Transverse colon (tissue), 4 donors: ENCODE measurements at regions not wholly inside any gene's neighbourhood (a gene's known extent, or its start where the extent isn't known, plus 50 kb on each side); places are given as distances from the start of the nearest gene placed in this dataset.

Source experiments
- DNase-seq: peaks from one replicate; pipeline ENCODE4 v3.0.0-alpha.2; 2019
- H3K27ac ChIP-seq, 4 donors: fragments of 200-600 bp; sonication (generic); 2 replicates each; pipeline ENCODE4 v1.5.1; 2016 to 2018; ENCODE audit warnings: inconsistent platforms in 4 of 4
- H3K27me3 ChIP-seq: fragments of 200-600 bp; sonication (generic); 2 replicates; pipeline ENCODE4 v1.5.1; 2017; ENCODE audit warnings: inconsistent platforms
- H3K36me3 ChIP-seq, 4 donors: fragments of 200-600 bp; sonication (generic); 2 replicates each; pipeline ENCODE4 v1.5.1; 2017 to 2019; ENCODE audit warnings: inconsistent platforms in 4 of 4
- H3K4me1 ChIP-seq, 4 donors: fragments of 200-600 bp; sonication (generic); 2 replicates each; pipeline ENCODE4 v1.5.1; 2017 to 2020; ENCODE audit warnings: inconsistent platforms in 4 of 4
- H3K4me3 ChIP-seq, 4 donors: fragments of 200-600 bp; sonication (generic); 1 replicate in 1 of 4; 2 replicates in 3 of 4; pipeline versions ENCODE4 v1.5.1 to v1.6.1; 2017 to 2019; ENCODE audit warnings: inconsistent platforms in 4 of 4
- H3K9me3 ChIP-seq, 2 donors: fragments of 200-600 bp; sonication (generic); 2 replicates each; pipeline ENCODE4 v1.5.1; 2017 to 2019; ENCODE audit warnings: inconsistent platforms in 2 of 2
- CTCF ChIP-seq, 5 experiments: fragments of 200-600 bp in 3 of 5; fragments of 450-650 bp in 2 of 5; sonication (generic) in 3 of 5; IDR thresholded peaks; 1 replicate in 2 of 5; 2 replicates in 3 of 5; pipeline ENCODE4 v1.5.1; 2016 to 2017; ENCODE audit warnings: antibody characterized with exemption in 5 of 5, inconsistent platforms in 3 of 5, mild to moderate bottlenecking in 2 of 5, moderate library complexity in 1 of 5
- EP300 ChIP-seq: sonication (generic); formaldehyde crosslinking; IDR thresholded peaks from one replicate; pipeline ENCODE4 v1.6.1; 2017; ENCODE audit warnings: antibody characterized with exemption, low read depth
- POLR2A ChIP-seq: fragments of 450-650 bp; IDR thresholded peaks from one replicate; pipeline ENCODE4 v1.6.1; 2016; ENCODE audit warnings: antibody characterized with exemption, mild to moderate bottlenecking, moderate library complexity
- POLR2AphosphoS5 ChIP-seq, 3 donors: sonication (generic); formaldehyde crosslinking; IDR thresholded peaks; one replicate each; pipeline ENCODE4 v1.6.1; 2016; ENCODE audit warnings: antibody characterized with exemption in 3 of 3
- WGBS, 2 donors: methylation state at CpG; one replicate each; pipeline ENCODE4 v1.1.5; 2018; ENCODE audit warnings: low coverage in 1 of 2; 5-methylcytosine and 5-hydroxymethylcytosine counted together
- in situ Hi-C, 4 donors: fragments of 200-750 bp; cut with MboI; loops; one replicate each; pipeline versions ENCODE4 v1.15.0 to v1.15.1; 2017; ENCODE audit warnings: low sequenced_read_pairs in 3 of 4, low pct_ligation_motif_present in 1 of 4, low pct_unique_long_range_greater_than_20kb in 1 of 4
- intact Hi-C: fragments of 100-400 bp; cut with DNase I; formaldehyde crosslinking; loops from one replicate; pipeline ENCODE4 v1.15.1; 2023; ENCODE audit warnings: low total_unique reads

DNA sequence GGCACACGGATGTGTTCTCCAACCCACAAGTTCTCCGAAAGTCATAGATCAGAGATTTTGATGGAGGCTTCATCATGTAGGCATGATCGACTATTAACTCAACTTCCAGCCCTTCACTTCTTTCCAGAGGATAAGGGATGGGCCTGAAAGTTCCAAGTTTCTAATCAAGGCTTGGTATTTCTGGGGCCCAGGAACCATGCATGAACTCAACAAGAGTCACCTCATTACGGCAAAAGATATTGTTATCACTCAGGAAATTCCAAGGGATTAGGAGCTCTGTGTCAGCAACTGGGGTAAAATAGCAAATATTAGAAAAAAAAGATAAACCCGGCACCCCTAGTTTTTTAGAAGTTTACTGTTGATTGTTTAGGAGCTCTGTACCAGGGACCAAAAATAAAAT, 240.1 kb upstream of the PPP1R2C start:
- no peaks in the 10 kb centered on the region for H3K4me1 ChIP-seq
- no peaks in the 10 kb centered on the region for H3K36me3 ChIP-seq
- DNase-seq: no peak
- no peak overlapping the region for H3K27ac ChIP-seq
- H3K9me3 ChIP-seq: no peaks in the 10 kb centered on the region
- in situ Hi-C loops (no loop called here), intact Hi-C loops (no loop called here)
- H3K4me3 ChIP-seq: no peak overlapping the region
- H3K27me3 ChIP-seq: no peaks in the 10 kb centered on the region
- TF ChIP-seq POLR2AphosphoS5 (IDR thresholded peaks at IDR 0.05) (no peak), CTCF (IDR thresholded peaks at IDR 0.05) (no peak), EP300 (no peak), POLR2A (no peak)
- WGBS, 2 donors: 88 to 94% methylated on average over 1 to 5 of the region's 5 CpGs

DNA sequence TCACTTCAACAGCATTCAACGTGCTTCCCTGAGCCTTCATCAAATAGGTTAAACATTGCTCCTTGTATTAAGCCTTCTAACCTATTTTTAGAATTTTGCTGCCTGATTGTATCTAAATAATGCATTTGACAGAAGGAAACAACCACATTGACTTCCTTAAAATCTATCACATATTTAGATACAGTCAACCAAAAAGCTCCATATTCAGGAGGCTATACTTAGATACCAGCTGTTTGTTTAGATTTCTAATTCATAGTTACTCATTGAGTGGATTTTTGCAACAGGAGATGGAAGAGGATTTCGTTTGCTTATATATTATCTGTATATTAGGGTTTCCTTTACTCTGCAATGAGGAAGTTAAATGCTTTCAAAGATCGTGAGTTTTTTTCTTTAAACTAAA, 241.1 kb upstream of the PPP1R2C start:
- intact Hi-C loops: no loop called here
- no peaks in the 10 kb centered on the region for H3K36me3 ChIP-seq
- 50 to 56% methylated on average over 2 to 3 of the region's 3 CpGs for WGBS, 2 donors
- no peak overlapping the region for H3K27ac ChIP-seq
- no peak for TF ChIP-seq CTCF (IDR thresholded peaks at IDR 0.05)
- TF ChIP-seq POLR2AphosphoS5 (IDR thresholded peaks at IDR 0.05): no peak
- no peak for TF ChIP-seq EP300
- no peak for TF ChIP-seq POLR2A
- DNase-seq: no peak
- H3K4me3 ChIP-seq: no peak overlapping the region
- no peaks in the 10 kb centered on the region for H3K9me3 ChIP-seq
- H3K27me3 ChIP-seq: no peaks in the 10 kb centered on the region
- in situ Hi-C loops: no loop called here
- H3K4me1 ChIP-seq: no peaks in the 10 kb centered on the region

DNA sequence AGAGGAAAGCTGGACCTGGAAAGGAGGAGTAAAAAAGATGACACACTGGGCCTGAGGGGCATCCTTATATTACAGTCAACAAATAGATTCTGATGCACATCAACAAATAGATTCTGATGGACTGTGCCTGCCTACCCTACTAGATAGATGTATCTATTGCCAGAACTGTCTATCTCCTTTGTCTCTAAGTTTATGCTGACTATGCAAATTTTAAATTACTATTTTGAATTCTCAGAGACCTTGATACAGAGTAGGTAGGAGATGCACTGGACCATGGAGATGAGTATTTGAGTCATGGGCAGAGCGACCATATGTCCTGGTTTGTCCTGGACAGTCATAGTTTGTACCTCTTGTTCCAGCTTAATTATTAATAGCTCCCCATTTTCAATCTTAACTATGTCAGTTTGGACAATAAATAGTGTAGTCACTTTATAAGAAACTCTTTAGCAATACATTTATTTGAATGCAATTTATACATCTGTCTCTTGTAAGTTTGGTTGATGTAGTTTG, 247.9 kb upstream of the PPP1R2C start:
- H3K27me3 ChIP-seq: no peaks in the 10 kb centered on the region
- intact Hi-C loops (no loop called here), in situ Hi-C loops (no loop called here)
- 60 to 72% methylated on average over 1 of the region's 1 CpG for WGBS, 2 donors
- H3K9me3 ChIP-seq: no peaks in the 10 kb centered on the region
- H3K27ac ChIP-seq: no peak overlapping the region
- no peaks in the 10 kb centered on the region for H3K36me3 ChIP-seq
- TF ChIP-seq CTCF (IDR thresholded peaks at IDR 0.05) (no peak), EP300 (no peak), POLR2AphosphoS5 (IDR thresholded peaks at IDR 0.05) (no peak), POLR2A (no peak)
- H3K4me1 ChIP-seq: no peaks in the 10 kb centered on the region
- DNase-seq: no peak
- no peak overlapping the region for H3K4me3 ChIP-seq

DNA sequence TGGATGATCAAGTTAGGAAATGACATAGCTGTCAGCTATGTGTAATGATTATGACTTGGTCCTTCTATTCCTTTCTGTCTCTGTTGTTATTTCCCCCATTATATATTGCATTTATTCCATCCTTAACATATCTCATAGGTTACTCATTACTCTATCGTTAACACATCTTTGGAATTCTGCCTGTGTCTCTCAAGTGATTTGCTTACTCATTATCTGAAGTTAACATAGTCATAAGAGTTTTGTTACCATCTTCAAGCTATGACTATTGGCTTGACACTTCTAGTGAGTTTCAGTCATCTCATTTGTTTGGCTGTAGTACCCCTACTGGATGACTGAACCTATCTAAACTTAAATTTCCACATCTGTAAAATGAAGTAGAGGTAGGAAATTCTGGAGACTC, 286.1 kb upstream of the PPP1R2C start:
- TF ChIP-seq POLR2AphosphoS5 (IDR thresholded peaks at IDR 0.05): no peak
- Histone ChIP-seq H3K4me3 (no peak overlapping the region), H3K9me3 (no peaks in the 10 kb centered on the region), H3K27ac (no peak overlapping the region), H3K4me1 (no peaks in the 10 kb centered on the region), H3K36me3 (no peaks in the 10 kb centered on the region), H3K27me3 (no peaks in the 10 kb centered on the region)
- WGBS, 2 donors: 76% methylated on average over 1 of the region's 1 CpG; no CpG with 5 or more reads in 1 of the 2 donors
- intact Hi-C loops: no loop called here
- no peak for DNase-seq
- in situ Hi-C loops: no loop called here

DNA sequence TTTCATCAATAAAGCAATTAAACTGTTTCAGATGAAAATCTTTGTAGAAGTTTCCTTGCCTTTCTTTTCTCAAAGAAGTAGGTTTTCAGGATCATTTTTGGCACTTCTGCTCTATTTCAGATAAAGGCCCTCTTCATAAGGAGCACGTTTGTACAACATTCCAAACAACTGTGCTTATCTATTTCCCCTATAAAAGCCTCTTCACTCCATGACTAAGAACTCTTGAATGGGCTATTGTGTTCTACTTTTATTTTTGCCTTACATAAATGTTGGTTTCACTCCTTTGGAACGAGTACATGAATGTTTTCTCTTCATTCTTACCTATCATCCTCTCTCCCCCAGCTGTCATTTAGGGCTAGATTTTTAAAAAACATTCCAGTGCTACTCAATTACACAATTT, 288.0 kb upstream of the PPP1R2C start:
- 15 to 38% methylated on average over 2 of the region's 2 CpGs for WGBS, 2 donors

More for the DNA sequence above, 288.0 kb upstream of the PPP1R2C start:
- DNase-seq: no peak
- H3K27ac ChIP-seq: no peak overlapping the region
- no peaks in the 10 kb centered on the region for H3K4me1 ChIP-seq
- no peaks in the 10 kb centered on the region for H3K27me3 ChIP-seq
- in situ Hi-C loops (no loop called here), intact Hi-C loops (no loop called here)
- H3K9me3 ChIP-seq: no peaks in the 10 kb centered on the region
- no peaks in the 10 kb centered on the region for H3K36me3 ChIP-seq
- TF ChIP-seq POLR2A (no peak), EP300 (no peak), CTCF (IDR thresholded peaks at IDR 0.05) (no peak), POLR2AphosphoS5 (IDR thresholded peaks at IDR 0.05) (no peak)
- H3K4me3 ChIP-seq: no peak overlapping the region
